ENCODE measurements at regions not wholly inside any gene's neighbourhood (a gene's known extent, or its start where the extent isn't known, plus 50 kb on each side); places are given as distances from the start of the nearest gene placed in this dataset.

GRCh38 chr10:53088961-53089360 is 316.4 kb upstream of the MBL2 start:
- Histone ChIP-seq H3K27ac (ENCODE audit: low read depth in 1 of 2, low read length in 2 of 2) (no peak overlapping the region), H3K36me3 (ENCODE audit: insufficient read depth, low read length) (no peaks in the 10 kb centered on the region), H3K27me3 (ENCODE audit: control insufficient read depth in 1 of 2, insufficient read depth in 2 of 2, low read length in 2 of 2) (no peaks in the 10 kb centered on the region), H3K4me1 (ENCODE audit: insufficient read depth, low read length) (no peaks in the 10 kb centered on the region), H3K4me3 (ENCODE audit: low read length) (no peak overlapping the region), H3K9me3 (ENCODE audit: control insufficient read depth in 1 of 2, insufficient read depth in 1 of 2, low read length in 2 of 2) (peaks cover 0 to 8% of the 10 kb centered on the region in 2 experiments)
- no peak for ATAC-seq (ENCODE audit: poor library complexity)
- no peak for DNase-seq
- ChIA-PET POLR2A (no interaction called here), CTCF (no interaction called here)
- H3K27me3 Mint-ChIP-seq: no peaks in the 10 kb centered on the region
- intact Hi-C loops (cut with DNase I, micrococcal nuclease): no loop called here
- H3K4me3 Mint-ChIP-seq: no peak overlapping the region
- H3K4me1 Mint-ChIP-seq (ENCODE audit: low read depth): no peaks in the 10 kb centered on the region
- H3K27ac Mint-ChIP-seq: no peak overlapping the region
- H3K36me3 Mint-ChIP-seq (ENCODE audit: low read depth): no peaks in the 10 kb centered on the region
- H3K9me3 Mint-ChIP-seq: peaks cover 11% of the 10 kb centered on the region
- TF ChIP-seq CTCF (IDR thresholded peaks at IDR 0.05): no peak

GRCh38 chr10:53079283-53079682 is 306.7 kb upstream of the MBL2 start:
- H3K36me3 Mint-ChIP-seq (ENCODE audit: low read depth): no peaks in the 10 kb centered on the region
- no peaks in the 10 kb centered on the region for H3K27me3 Mint-ChIP-seq
- intact Hi-C loops (cut with DNase I, micrococcal nuclease): no loop called here
- H3K9me3 Mint-ChIP-seq: peaks cover 5% of the 10 kb centered on the region
- no peak for TF ChIP-seq CTCF (IDR thresholded peaks at IDR 0.05)
- DNase-seq (no peak), ATAC-seq (ENCODE audit: poor library complexity) (no peak)
- ChIA-PET POLR2A (no interaction called here), CTCF (no interaction called here)
- Histone ChIP-seq H3K36me3 (ENCODE audit: insufficient read depth, low read length) (no peaks in the 10 kb centered on the region), H3K27me3 (ENCODE audit: control insufficient read depth in 1 of 2, insufficient read depth in 2 of 2, low read length in 2 of 2) (no peaks in the 10 kb centered on the region), H3K9me3 (ENCODE audit: control insufficient read depth in 1 of 2, insufficient read depth in 1 of 2, low read length in 2 of 2) (no peaks in the 10 kb centered on the region), H3K4me1 (ENCODE audit: insufficient read depth, low read length) (no peaks in the 10 kb centered on the region), H3K27ac (ENCODE audit: low read depth in 1 of 2, low read length in 2 of 2) (no peak overlapping the region), H3K4me3 (ENCODE audit: low read length) (no peak overlapping the region)
- no peak overlapping the region for H3K4me3 Mint-ChIP-seq
- no peaks in the 10 kb centered on the region for H3K4me1 Mint-ChIP-seq (ENCODE audit: low read depth)
- H3K27ac Mint-ChIP-seq: no peak overlapping the region

- Histone ChIP-seq H3K36me3 (ENCODE audit: insufficient read depth, low read length) (no peaks in the 10 kb centered on the region), H3K9me3 (ENCODE audit: control insufficient read depth in 1 of 2, insufficient read depth in 1 of 2, low read length in 2 of 2) (no peaks in the 10 kb centered on the region), H3K4me1 (ENCODE audit: insufficient read depth, low read length) (no peaks in the 10 kb centered on the region), H3K27me3 (ENCODE audit: control insufficient read depth in 1 of 2, insufficient read depth in 2 of 2, low read length in 2 of 2) (no peaks in the 10 kb centered on the region), H3K4me3 (ENCODE audit: low read length) (no peak overlapping the region), H3K27ac (ENCODE audit: low read depth in 1 of 2, low read length in 2 of 2) (no peak overlapping the region)
- H3K27ac Mint-ChIP-seq: no peak overlapping the region
- intact Hi-C loops (cut with DNase I, micrococcal nuclease): no loop called here
- no peaks in the 10 kb centered on the region for H3K4me1 Mint-ChIP-seq (ENCODE audit: low read depth)
- no peak for ATAC-seq (ENCODE audit: poor library complexity)
- H3K4me3 Mint-ChIP-seq: no peak overlapping the region
- no peaks in the 10 kb centered on the region for H3K36me3 Mint-ChIP-seq (ENCODE audit: low read depth)
- no peaks in the 10 kb centered on the region for H3K27me3 Mint-ChIP-seq
- POLR2A ChIA-PET: no interaction called here
- TF ChIP-seq CTCF (IDR thresholded peaks at IDR 0.05): no peak
- DNase-seq: no peak
- H3K9me3 Mint-ChIP-seq: peaks cover 1% of the 10 kb centered on the region
- CTCF ChIA-PET: no interaction called here
Measured at GRCh38 chr10:53076948-53077347, 304.4 kb upstream of the MBL2 start.
